GM23338 (cell line): ENCODE measurements at regions not wholly inside any gene's neighbourhood (a gene's known extent, or its start where the extent isn't known, plus 50 kb on each side); places are given as distances from the start of the nearest gene placed in this dataset.

Experiments
- ATAC-seq: fragments of 200-7000 bp; cut with Tn5 transposase; 3 replicates; pipeline ENCODE4 v1.9.1; 2020
- DNase-seq: peaks from one replicate; pipeline ENCODE4 v3.0.0-alpha.2; 2015; ENCODE audit warnings: low spot score
- H2AFZ ChIP-seq: fragments of 200-600 bp; sonication (generic); 2 replicates; pipeline ENCODE4 v1.8.0; 2016; ENCODE audit warnings: antibody characterized with exemption, mild to moderate bottlenecking, moderate library complexity
- H3F3A ChIP-seq: fragments of 200-600 bp; sonication (generic); replicated peaks from 2 replicates; pipeline ENCODE4 v1.8.0; 2017; ENCODE audit warnings: antibody characterized with exemption, mixed run types, low read depth
- H3K27ac ChIP-seq: fragments of 200-600 bp; sonication (generic); 2 replicates; pipeline ENCODE4 v1.6.1; 2016; ENCODE audit warnings: low read depth
- H3K27me3 ChIP-seq: fragments of 200-600 bp; sonication (generic); 2 replicates; pipeline ENCODE4 v1.8.0; 2016; ENCODE audit warnings: mild to moderate bottlenecking, mixed run types, moderate library complexity; ENCODE audit not compliant: insufficient read depth
- H3K36me3 ChIP-seq: fragments of 200-600 bp; sonication (generic); 2 replicates; pipeline ENCODE4 v1.8.0; 2016; ENCODE audit warnings: mild to moderate bottlenecking; ENCODE audit not compliant: insufficient read depth
- H3K4me1 ChIP-seq: fragments of 200-600 bp; sonication (generic); 2 replicates; pipeline ENCODE4 v1.8.0; 2016; ENCODE audit warnings: mild to moderate bottlenecking, moderate library complexity; ENCODE audit not compliant: insufficient read depth
- H3K4me2 ChIP-seq: fragments of 200-600 bp; sonication (generic); 2 replicates; pipeline ENCODE4 v1.7.1; 2017; ENCODE audit warnings: mixed run types
- H3K4me3 ChIP-seq: fragments of 200-600 bp; sonication (generic); 2 replicates; pipeline ENCODE4 v1.6.1; 2016; ENCODE audit warnings: mixed run types
- H3K79me2 ChIP-seq: fragments of 200-600 bp; sonication (generic); replicated peaks from 2 replicates; pipeline ENCODE4 v1.8.0; 2017; ENCODE audit warnings: mild to moderate bottlenecking; ENCODE audit not compliant: insufficient read depth
- H3K9me2 ChIP-seq: fragments of 200-600 bp; sonication (generic); 2 replicates; pipeline ENCODE4 v1.8.0; 2017; ENCODE audit not compliant: insufficient read depth
- H4K20me1 ChIP-seq: fragments of 200-600 bp; sonication (generic); replicated peaks from 2 replicates; pipeline ENCODE4 v1.8.0; 2017; ENCODE audit warnings: mild to moderate bottlenecking; ENCODE audit not compliant: insufficient read depth
- H3K27ac Mint-ChIP-seq: 2 replicates; pipeline ENCODE4 v1.8.0; 2020; ENCODE audit warnings: inconsistent platforms, mild to moderate bottlenecking, moderate library complexity, mixed read lengths
- H3K27me3 Mint-ChIP-seq: 3 replicates; pipeline ENCODE4 v1.8.0; 2022; ENCODE audit warnings: low read depth, mild to moderate bottlenecking, moderate library complexity, mixed read lengths, inconsistent platforms; ENCODE audit not compliant: insufficient read depth, poor library complexity
- H3K36me3 Mint-ChIP-seq: 3 replicates; pipeline ENCODE4 v1.8.0; 2021; ENCODE audit warnings: low read depth, mild to moderate bottlenecking, inconsistent platforms, moderate library complexity, mixed read lengths
- H3K4me1 Mint-ChIP-seq: 3 replicates; pipeline ENCODE4 v1.8.0; 2020; ENCODE audit warnings: mild to moderate bottlenecking, inconsistent platforms, mixed read lengths
- H3K4me3 Mint-ChIP-seq: 3 replicates; pipeline ENCODE4 v1.8.0; 2021; ENCODE audit warnings: moderate library complexity, mild to moderate bottlenecking, inconsistent platforms, mixed read lengths
- H3K9me3 Mint-ChIP-seq: 3 replicates; pipeline ENCODE4 v1.8.0; 2020; ENCODE audit warnings: moderate library complexity, mild to moderate bottlenecking, inconsistent platforms, mixed read lengths
- CREB1 ChIP-seq: fragments of 250-450 bp; sonication (Bioruptor Pico); IDR thresholded peaks from 2 replicates; pipeline ENCODE4 v1.5.0; 2020; ENCODE audit warnings: low read depth, mild to moderate bottlenecking, moderate library complexity
- EZH2 ChIP-seq: fragments of 200-600 bp; sonication (generic); IDR thresholded peaks from one replicate; pipeline ENCODE4 v1.8.0; 2017; ENCODE audit warnings: antibody characterized with exemption, mild to moderate bottlenecking, low read depth; ENCODE audit not compliant: unreplicated experiment
- EZH2phosphoT487 ChIP-seq: fragments of 200-600 bp; sonication (generic); IDR thresholded peaks from one replicate; pipeline ENCODE4 v1.8.1; 2018; ENCODE audit warnings: antibody characterized with exemption; ENCODE audit not compliant: unreplicated experiment
- JUNB ChIP-seq: IDR thresholded peaks from one replicate; pipeline ENCODE4 v1.6.1; 2016; ENCODE audit warnings: antibody characterized with exemption; ENCODE audit not compliant: unreplicated experiment
- NANOG ChIP-seq: IDR thresholded peaks from 2 replicates; pipeline ENCODE4 v1.6.1; 2016; ENCODE audit warnings: antibody characterized with exemption, borderline replicate concordance
- POLR2AphosphoS5 ChIP-seq: IDR thresholded peaks from 2 replicates; pipeline ENCODE4 v1.6.1; 2016; ENCODE audit warnings: antibody characterized with exemption, low read depth
- STAT1 ChIP-seq: IDR thresholded peaks from one replicate; pipeline ENCODE4 v1.6.1; 2016; ENCODE audit warnings: antibody characterized with exemption; ENCODE audit not compliant: unreplicated experiment
- ZNF114 ChIP-seq: fragments of 250-450 bp; sonication (Bioruptor Pico); IDR thresholded peaks from 2 replicates; pipeline ENCODE4 v1.5.0; 2020; ENCODE audit warnings: mild to moderate bottlenecking, moderate library complexity
- ZNF331 ChIP-seq: fragments of 250-450 bp; sonication (Bioruptor Pico); IDR thresholded peaks from 2 replicates; pipeline ENCODE4 v1.5.0; 2020; ENCODE audit warnings: low read depth, mild to moderate bottlenecking, moderate library complexity
- TF ChIP-seq, protein P1 (sequence below): IDR thresholded peaks from 2 replicates; pipeline ENCODE4 v1.6.1; 2016; ENCODE audit warnings: antibody characterized with exemption
- TF ChIP-seq, protein P2 (sequence below): IDR thresholded peaks from one replicate; pipeline ENCODE4 v1.6.1; 2018; ENCODE audit warnings: antibody characterized with exemption; ENCODE audit not compliant: unreplicated experiment
- TF ChIP-seq, protein P3 (sequence below), 2 experiments: fragments of 200-600 bp in 1 of 2; sonication (generic) in 1 of 2; conservative IDR thresholded peaks; 2 replicates each; pipeline versions ENCODE4 v1.5.1 to v1.6.1; 2016 to 2017; ENCODE audit warnings: antibody characterized with exemption in 2 of 2, low read depth in 2 of 2, mild to moderate bottlenecking in 2 of 2, moderate library complexity in 1 of 2
- TF ChIP-seq, protein P4 (sequence below): fragments of 250-450 bp; sonication (Bioruptor Pico); IDR thresholded peaks from 2 replicates; pipeline ENCODE4 v1.5.0; 2020; ENCODE audit warnings: mild to moderate bottlenecking, moderate library complexity

- Histone ChIP-seq H3K79me2 (no peaks in the 10 kb centered on the region), H3K27me3 (no peaks in the 10 kb centered on the region), H2AFZ (no peak overlapping the region), H3F3A (no peaks in the 10 kb centered on the region), H3K4me2 (no peak overlapping the region), H3K4me1 (no peaks in the 10 kb centered on the region), H3K27ac (no peak overlapping the region), H3K4me3 (no peak overlapping the region), H3K36me3 (no peaks in the 10 kb centered on the region), H4K20me1 (no peaks in the 10 kb centered on the region), H3K9me2 (no peaks in the 10 kb centered on the region)
- TF ChIP-seq, protein P1, sequence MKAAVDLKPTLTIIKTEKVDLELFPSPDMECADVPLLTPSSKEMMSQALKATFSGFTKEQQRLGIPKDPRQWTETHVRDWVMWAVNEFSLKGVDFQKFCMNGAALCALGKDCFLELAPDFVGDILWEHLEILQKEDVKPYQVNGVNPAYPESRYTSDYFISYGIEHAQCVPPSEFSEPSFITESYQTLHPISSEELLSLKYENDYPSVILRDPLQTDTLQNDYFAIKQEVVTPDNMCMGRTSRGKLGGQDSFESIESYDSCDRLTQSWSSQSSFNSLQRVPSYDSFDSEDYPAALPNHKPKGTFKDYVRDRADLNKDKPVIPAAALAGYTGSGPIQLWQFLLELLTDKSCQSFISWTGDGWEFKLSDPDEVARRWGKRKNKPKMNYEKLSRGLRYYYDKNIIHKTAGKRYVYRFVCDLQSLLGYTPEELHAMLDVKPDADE: no peak
- no peak for TF ChIP-seq STAT1
- TF ChIP-seq, protein P2, sequence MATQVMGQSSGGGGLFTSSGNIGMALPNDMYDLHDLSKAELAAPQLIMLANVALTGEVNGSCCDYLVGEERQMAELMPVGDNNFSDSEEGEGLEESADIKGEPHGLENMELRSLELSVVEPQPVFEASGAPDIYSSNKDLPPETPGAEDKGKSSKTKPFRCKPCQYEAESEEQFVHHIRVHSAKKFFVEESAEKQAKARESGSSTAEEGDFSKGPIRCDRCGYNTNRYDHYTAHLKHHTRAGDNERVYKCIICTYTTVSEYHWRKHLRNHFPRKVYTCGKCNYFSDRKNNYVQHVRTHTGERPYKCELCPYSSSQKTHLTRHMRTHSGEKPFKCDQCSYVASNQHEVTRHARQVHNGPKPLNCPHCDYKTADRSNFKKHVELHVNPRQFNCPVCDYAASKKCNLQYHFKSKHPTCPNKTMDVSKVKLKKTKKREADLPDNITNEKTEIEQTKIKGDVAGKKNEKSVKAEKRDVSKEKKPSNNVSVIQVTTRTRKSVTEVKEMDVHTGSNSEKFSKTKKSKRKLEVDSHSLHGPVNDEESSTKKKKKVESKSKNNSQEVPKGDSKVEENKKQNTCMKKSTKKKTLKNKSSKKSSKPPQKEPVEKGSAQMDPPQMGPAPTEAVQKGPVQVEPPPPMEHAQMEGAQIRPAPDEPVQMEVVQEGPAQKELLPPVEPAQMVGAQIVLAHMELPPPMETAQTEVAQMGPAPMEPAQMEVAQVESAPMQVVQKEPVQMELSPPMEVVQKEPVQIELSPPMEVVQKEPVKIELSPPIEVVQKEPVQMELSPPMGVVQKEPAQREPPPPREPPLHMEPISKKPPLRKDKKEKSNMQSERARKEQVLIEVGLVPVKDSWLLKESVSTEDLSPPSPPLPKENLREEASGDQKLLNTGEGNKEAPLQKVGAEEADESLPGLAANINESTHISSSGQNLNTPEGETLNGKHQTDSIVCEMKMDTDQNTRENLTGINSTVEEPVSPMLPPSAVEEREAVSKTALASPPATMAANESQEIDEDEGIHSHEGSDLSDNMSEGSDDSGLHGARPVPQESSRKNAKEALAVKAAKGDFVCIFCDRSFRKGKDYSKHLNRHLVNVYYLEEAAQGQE: no peak
- TF ChIP-seq ZNF114 (CRISPR knock-in tag): no peak
- TF ChIP-seq EZH2phosphoT487: no peak
- TF ChIP-seq NANOG: no peak
- no peak for TF ChIP-seq ZNF331 (CRISPR knock-in tag)
- no peak for TF ChIP-seq CREB1 (CRISPR knock-in tag)
- TF ChIP-seq, protein P3, sequence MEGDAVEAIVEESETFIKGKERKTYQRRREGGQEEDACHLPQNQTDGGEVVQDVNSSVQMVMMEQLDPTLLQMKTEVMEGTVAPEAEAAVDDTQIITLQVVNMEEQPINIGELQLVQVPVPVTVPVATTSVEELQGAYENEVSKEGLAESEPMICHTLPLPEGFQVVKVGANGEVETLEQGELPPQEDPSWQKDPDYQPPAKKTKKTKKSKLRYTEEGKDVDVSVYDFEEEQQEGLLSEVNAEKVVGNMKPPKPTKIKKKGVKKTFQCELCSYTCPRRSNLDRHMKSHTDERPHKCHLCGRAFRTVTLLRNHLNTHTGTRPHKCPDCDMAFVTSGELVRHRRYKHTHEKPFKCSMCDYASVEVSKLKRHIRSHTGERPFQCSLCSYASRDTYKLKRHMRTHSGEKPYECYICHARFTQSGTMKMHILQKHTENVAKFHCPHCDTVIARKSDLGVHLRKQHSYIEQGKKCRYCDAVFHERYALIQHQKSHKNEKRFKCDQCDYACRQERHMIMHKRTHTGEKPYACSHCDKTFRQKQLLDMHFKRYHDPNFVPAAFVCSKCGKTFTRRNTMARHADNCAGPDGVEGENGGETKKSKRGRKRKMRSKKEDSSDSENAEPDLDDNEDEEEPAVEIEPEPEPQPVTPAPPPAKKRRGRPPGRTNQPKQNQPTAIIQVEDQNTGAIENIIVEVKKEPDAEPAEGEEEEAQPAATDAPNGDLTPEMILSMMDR (conservative IDR thresholded peaks at IDR 0.05; ENCODE audit: low read depth in 2 of 2): no peak
- TF ChIP-seq POLR2AphosphoS5: no peak
- no peak for TF ChIP-seq JUNB
- TF ChIP-seq EZH2: no peak
- TF ChIP-seq, protein P4, sequence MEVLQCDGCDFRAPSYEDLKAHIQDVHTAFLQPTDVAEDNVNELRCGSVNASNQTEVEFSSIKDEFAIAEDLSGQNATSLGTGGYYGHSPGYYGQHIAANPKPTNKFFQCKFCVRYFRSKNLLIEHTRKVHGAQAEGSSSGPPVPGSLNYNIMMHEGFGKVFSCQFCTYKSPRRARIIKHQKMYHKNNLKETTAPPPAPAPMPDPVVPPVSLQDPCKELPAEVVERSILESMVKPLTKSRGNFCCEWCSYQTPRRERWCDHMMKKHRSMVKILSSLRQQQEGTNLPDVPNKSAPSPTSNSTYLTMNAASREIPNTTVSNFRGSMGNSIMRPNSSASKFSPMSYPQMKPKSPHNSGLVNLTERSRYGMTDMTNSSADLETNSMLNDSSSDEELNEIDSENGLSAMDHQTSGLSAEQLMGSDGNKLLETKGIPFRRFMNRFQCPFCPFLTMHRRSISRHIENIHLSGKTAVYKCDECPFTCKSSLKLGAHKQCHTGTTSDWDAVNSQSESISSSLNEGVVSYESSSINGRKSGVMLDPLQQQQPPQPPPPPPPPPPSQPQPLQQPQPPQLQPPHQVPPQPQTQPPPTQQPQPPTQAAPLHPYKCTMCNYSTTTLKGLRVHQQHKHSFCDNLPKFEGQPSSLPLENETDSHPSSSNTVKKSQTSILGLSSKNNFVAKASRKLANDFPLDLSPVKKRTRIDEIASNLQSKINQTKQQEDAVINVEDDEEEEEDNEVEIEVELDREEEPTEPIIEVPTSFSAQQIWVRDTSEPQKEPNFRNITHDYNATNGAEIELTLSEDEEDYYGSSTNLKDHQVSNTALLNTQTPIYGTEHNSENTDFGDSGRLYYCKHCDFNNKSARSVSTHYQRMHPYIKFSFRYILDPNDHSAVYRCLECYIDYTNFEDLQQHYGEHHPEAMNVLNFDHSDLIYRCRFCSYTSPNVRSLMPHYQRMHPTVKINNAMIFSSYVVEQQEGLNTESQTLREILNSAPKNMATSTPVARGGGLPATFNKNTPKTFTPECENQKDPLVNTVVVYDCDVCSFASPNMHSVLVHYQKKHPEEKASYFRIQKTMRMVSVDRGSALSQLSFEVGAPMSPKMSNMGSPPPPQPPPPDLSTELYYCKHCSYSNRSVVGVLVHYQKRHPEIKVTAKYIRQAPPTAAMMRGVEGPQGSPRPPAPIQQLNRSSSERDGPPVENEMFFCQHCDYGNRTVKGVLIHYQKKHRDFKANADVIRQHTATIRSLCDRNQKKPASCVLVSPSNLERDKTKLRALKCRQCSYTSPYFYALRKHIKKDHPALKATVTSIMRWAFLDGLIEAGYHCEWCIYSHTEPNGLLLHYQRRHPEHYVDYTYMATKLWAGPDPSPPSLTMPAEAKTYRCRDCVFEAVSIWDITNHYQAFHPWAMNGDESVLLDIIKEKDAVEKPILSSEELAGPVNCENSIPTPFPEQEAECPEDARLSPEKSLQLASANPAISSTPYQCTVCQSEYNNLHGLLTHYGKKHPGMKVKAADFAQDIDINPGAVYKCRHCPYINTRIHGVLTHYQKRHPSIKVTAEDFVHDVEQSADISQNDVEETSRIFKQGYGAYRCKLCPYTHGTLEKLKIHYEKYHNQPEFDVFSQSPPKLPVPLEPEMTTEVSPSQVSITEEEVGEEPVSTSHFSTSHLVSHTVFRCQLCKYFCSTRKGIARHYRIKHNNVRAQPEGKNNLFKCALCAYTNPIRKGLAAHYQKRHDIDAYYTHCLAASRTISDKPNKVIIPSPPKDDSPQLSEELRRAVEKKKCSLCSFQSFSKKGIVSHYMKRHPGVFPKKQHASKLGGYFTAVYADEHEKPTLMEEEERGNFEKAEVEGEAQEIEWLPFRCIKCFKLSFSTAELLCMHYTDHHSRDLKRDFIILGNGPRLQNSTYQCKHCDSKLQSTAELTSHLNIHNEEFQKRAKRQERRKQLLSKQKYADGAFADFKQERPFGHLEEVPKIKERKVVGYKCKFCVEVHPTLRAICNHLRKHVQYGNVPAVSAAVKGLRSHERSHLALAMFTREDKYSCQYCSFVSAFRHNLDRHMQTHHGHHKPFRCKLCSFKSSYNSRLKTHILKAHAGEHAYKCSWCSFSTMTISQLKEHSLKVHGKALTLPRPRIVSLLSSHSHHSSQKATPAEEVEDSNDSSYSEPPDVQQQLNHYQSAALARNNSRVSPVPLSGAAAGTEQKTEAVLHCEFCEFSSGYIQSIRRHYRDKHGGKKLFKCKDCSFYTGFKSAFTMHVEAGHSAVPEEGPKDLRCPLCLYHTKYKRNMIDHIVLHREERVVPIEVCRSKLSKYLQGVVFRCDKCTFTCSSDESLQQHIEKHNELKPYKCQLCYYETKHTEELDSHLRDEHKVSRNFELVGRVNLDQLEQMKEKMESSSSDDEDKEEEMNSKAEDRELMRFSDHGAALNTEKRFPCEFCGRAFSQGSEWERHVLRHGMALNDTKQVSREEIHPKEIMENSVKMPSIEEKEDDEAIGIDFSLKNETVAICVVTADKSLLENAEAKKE (CRISPR knock-in tag): no peak
- Mint-ChIP-seq H3K4me1 (no peaks in the 10 kb centered on the region), H3K36me3 (no peaks in the 10 kb centered on the region), H3K9me3 (no peaks in the 10 kb centered on the region; the same call in 2 of the 3 replicates), H3K4me3 (no peak overlapping the region), H3K27me3 (no peaks in the 10 kb centered on the region), H3K27ac (no peak overlapping the region)
- ATAC-seq (no peak), DNase-seq (no peak)
Measured at GRCh38 chr4:35760807-35761206, 483.5 kb downstream of the ARAP2 start.
